DOHH2 (cell line): ENCODE measurements at regions not wholly inside any gene's neighbourhood (a gene's known extent, or its start where the extent isn't known, plus 50 kb on each side); places are given as distances from the start of the nearest gene placed in this dataset.

Source experiments
- H3F3A ChIP-seq: fragments of 200-600 bp; sonication (generic), shearing (Covaris generic); 2 replicates; pipeline ENCODE4 v1.6.0; 2016; ENCODE audit warnings: antibody characterized with exemption, mild to moderate bottlenecking; ENCODE audit not compliant: control insufficient read depth, insufficient read depth
- H3K27ac ChIP-seq: fragments of 200-600 bp; sonication (generic); 2 replicates; pipeline ENCODE4 v1.5.1; 2014; ENCODE audit warnings: low read depth, mild to moderate bottlenecking, low read length, moderate library complexity
- H3K27me3 ChIP-seq: fragments of 200-600 bp; sonication (generic); 2 replicates; pipeline ENCODE4 v1.6.1; 2014; ENCODE audit warnings: mild to moderate bottlenecking, low read length, mixed read lengths; ENCODE audit not compliant: control insufficient read depth
- H3K36me3 ChIP-seq: fragments of 200-600 bp; sonication (generic); 2 replicates; pipeline ENCODE4 v1.6.1; 2014; ENCODE audit warnings: mild to moderate bottlenecking, low read length, moderate library complexity, mixed read lengths; ENCODE audit not compliant: control insufficient read depth
- H3K4me1 ChIP-seq: fragments of 200-600 bp; sonication (generic); 2 replicates; pipeline ENCODE4 v1.6.1; 2014; ENCODE audit warnings: mild to moderate bottlenecking, low read length, mixed read lengths; ENCODE audit not compliant: control insufficient read depth
- H3K4me2 ChIP-seq: fragments of 200-600 bp; sonication (generic); 2 replicates; pipeline ENCODE4 v1.6.0; 2014; ENCODE audit warnings: mild to moderate bottlenecking, low read length, moderate library complexity
- H3K4me3 ChIP-seq: fragments of 200-600 bp; sonication (generic); 2 replicates; pipeline ENCODE4 v1.5.1; 2014; ENCODE audit warnings: mild to moderate bottlenecking, low read length, mixed read lengths
- H3K79me2 ChIP-seq: fragments of 200-600 bp; sonication (generic); 2 replicates; pipeline ENCODE4 v1.6.1; 2014; ENCODE audit warnings: mild to moderate bottlenecking, low read length, mixed read lengths; ENCODE audit not compliant: control insufficient read depth
- H3K9me2 ChIP-seq: fragments of 200-600 bp; sonication (generic); replicated peaks from 2 replicates; pipeline ENCODE4 v1.6.1; 2014; ENCODE audit warnings: mild to moderate bottlenecking, low read length, mixed read lengths; ENCODE audit not compliant: control insufficient read depth
- H3K9me3 ChIP-seq: fragments of 200-600 bp; sonication (generic); 2 replicates; pipeline ENCODE4 v1.6.1; 2014; ENCODE audit warnings: antibody characterized with exemption, low read length, mixed read lengths; ENCODE audit not compliant: control insufficient read depth, insufficient read depth
- H4K20me1 ChIP-seq: fragments of 200-600 bp; sonication (generic); 2 replicates; pipeline ENCODE4 v1.6.0; 2014; ENCODE audit warnings: low read depth, mild to moderate bottlenecking, antibody characterized with exemption, low read length, moderate library complexity; ENCODE audit not compliant: control insufficient read depth, insufficient read depth
- CTCF ChIP-seq: fragments of 200-600 bp; sonication (generic); IDR thresholded peaks from one replicate; pipeline ENCODE4 v1.5.1; 2014; ENCODE audit warnings: antibody characterized with exemption, mild to moderate bottlenecking, low read depth, low read length; ENCODE audit not compliant: poor library complexity, severe bottlenecking
- EZH2phosphoT487 ChIP-seq: fragments of 200-600 bp; sonication (generic); IDR thresholded peaks from 2 replicates; pipeline ENCODE4 v1.6.1; 2017; ENCODE audit warnings: borderline replicate concordance, mild to moderate bottlenecking, antibody characterized with exemption, low read length, moderate library complexity, mixed read lengths

DNA sequence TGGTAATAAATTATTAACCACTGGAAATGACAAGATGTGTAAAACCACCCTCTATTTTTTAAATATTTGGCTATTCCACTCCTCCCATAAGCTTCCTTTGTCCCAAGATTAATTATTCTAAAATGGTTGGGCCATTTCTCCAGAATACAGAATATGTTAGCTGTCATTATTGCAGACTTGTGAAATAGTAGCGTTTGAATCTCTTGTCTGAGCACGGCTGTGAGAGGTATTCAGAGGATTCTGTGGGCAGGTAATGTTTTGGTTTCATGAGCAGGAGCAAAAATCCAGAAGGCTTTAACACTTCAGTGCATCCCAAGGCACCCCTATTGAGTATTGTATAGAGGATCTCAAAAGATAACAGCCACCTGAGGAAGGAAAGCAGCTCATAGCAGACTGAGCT is 256.0 kb downstream of the UQCRFS1 start:
- Histone ChIP-seq H3K9me2 (no peaks in the 10 kb centered on the region), H4K20me1 (no peaks in the 10 kb centered on the region), H3K9me3 (no peaks in the 10 kb centered on the region), H3K36me3 (no peaks in the 10 kb centered on the region), H3K79me2 (no peaks in the 10 kb centered on the region), H3K27ac (no peak overlapping the region), H3K4me3 (no peak overlapping the region), H3F3A (no peaks in the 10 kb centered on the region), H3K27me3 (no peaks in the 10 kb centered on the region), H3K4me2 (no peak overlapping the region), H3K4me1 (no peaks in the 10 kb centered on the region)
- TF ChIP-seq CTCF, result no peak
- no peak for TF ChIP-seq EZH2phosphoT487

- H3K27me3 ChIP-seq, result no peaks in the 10 kb centered on the region
- no peak overlapping the region for H3K4me3 ChIP-seq
- H3K4me2 ChIP-seq, result no peak overlapping the region
- no peaks in the 10 kb centered on the region for H3K9me2 ChIP-seq
- H3K36me3 ChIP-seq, result no peaks in the 10 kb centered on the region
- no peaks in the 10 kb centered on the region for H4K20me1 ChIP-seq
- no peaks in the 10 kb centered on the region for H3K9me3 ChIP-seq
- H3K79me2 ChIP-seq, result no peaks in the 10 kb centered on the region
- H3F3A ChIP-seq, result no peaks in the 10 kb centered on the region
- TF ChIP-seq EZH2phosphoT487, result no peak
- TF ChIP-seq CTCF, result no peak
- no peaks in the 10 kb centered on the region for H3K4me1 ChIP-seq
- H3K27ac ChIP-seq, result no peak overlapping the region
Measured at GRCh38 chr19:28956421-28956820, 256.5 kb downstream of the UQCRFS1 start.

DNA sequence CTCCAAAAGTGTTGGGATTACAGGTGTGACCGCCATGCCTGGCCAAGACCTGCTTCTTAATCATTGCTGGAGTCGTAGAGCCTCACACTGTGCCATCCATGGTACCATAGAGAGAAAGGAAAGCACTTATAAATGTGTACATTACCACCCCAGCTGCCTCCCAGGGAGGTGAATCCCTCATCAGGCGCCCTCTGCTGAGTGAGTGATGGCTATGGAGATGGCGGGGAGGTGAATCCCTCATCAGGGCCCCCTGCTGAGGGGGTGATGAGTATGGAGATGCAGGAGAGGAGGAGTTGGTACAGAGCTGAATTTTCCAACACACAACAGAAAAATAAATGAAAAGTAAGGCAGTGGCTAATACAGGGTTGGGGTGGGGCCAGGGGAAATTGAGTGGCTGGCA is 263.4 kb downstream of the UQCRFS1 start:
- H3K79me2 ChIP-seq, result no peaks in the 10 kb centered on the region
- no peaks in the 10 kb centered on the region for H3K27me3 ChIP-seq
- H3K36me3 ChIP-seq, result no peaks in the 10 kb centered on the region
- no peaks in the 10 kb centered on the region for H3F3A ChIP-seq
- H3K9me3 ChIP-seq, result no peaks in the 10 kb centered on the region
- no peaks in the 10 kb centered on the region for H3K4me1 ChIP-seq
- no peaks in the 10 kb centered on the region for H4K20me1 ChIP-seq
- H3K4me3 ChIP-seq, result no peak overlapping the region
- no peak for TF ChIP-seq CTCF
- TF ChIP-seq EZH2phosphoT487, result no peak
- no peak overlapping the region for H3K27ac ChIP-seq
- H3K9me2 ChIP-seq, result no peaks in the 10 kb centered on the region
- no peak overlapping the region for H3K4me2 ChIP-seq

DNA sequence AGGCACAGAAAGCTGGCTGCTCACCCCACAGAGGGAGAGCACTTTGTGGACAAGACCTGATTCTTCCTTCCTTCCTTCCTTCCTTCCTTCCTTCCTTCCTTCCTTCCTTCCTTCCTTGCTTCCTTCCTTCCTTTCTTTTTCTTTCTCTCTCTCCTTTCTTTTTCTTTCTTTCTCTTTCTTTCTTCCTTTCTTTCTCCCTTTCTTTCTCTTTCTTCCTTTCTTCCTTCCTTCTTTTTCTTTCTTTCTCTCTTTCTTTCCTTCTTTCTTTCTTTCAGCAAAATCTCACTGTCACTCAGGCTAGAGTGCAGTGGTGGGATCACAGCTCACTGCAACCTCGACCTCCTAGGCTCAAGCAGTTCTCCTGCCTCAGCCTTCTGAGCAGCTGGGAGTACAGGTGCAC is 263.9 kb downstream of the UQCRFS1 start:
- H3K27ac ChIP-seq, result no peak overlapping the region
- no peaks in the 10 kb centered on the region for H3K4me1 ChIP-seq
- no peak overlapping the region for H3K4me3 ChIP-seq
- no peaks in the 10 kb centered on the region for H3K79me2 ChIP-seq
- no peaks in the 10 kb centered on the region for H3K9me2 ChIP-seq
- no peaks in the 10 kb centered on the region for H3F3A ChIP-seq
- TF ChIP-seq CTCF (no peak), EZH2phosphoT487 (no peak)
- H4K20me1 ChIP-seq, result no peaks in the 10 kb centered on the region
- no peaks in the 10 kb centered on the region for H3K36me3 ChIP-seq
- no peak overlapping the region for H3K4me2 ChIP-seq
- H3K27me3 ChIP-seq, result no peaks in the 10 kb centered on the region
- H3K9me3 ChIP-seq, result no peaks in the 10 kb centered on the region
